Erythroblast (primary cell): ENCODE measurements at regions not wholly inside any gene's neighbourhood (a gene's known extent, or its start where the extent isn't known, plus 50 kb on each side); places are given as distances from the start of the nearest gene placed in this dataset.

Source experiments
- GATA1 ChIP-seq: IDR thresholded peaks from 2 replicates; pipeline ENCODE4 v1.6.1; 2011; ENCODE audit warnings: low read depth, mild to moderate bottlenecking, control low read depth, low read length, moderate library complexity
- POLR2A ChIP-seq: IDR thresholded peaks from 2 replicates; pipeline ENCODE4 v1.6.1; 2011; ENCODE audit warnings: mild to moderate bottlenecking, low read length

DNA sequence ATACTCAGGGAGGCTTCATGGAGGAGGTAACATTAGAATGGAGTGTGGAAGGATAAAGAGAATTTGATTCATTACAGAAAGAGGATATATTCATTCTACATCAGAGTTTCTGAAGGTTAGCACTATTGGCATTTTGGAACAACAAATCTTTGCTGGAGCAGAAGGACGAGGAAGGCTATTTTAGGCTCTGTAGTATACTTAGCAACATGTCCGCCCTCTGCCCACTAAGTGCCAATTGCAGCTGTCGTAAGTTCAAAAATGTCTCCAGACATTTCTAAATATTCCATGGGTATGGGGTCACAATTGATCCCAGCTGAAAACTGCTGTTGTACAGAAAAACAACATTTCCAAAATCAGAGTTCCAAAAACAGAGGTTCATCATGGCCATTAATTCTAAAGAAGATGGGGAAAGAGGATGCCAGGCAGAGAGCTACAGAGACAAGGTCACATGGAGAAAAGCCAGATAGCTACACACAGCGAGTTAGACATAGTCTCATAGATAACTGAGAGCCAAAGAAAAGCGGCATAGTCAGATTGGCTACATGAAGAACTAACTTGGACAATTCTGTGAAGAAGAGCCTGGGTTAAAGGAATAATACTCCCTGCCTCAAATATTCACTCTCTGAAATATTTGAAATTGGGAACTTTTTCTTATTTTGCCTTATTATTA lies 846.4 kb upstream of the CDH8 start:
- no peak for TF ChIP-seq POLR2A
- no peak for TF ChIP-seq GATA1
